ENCODE measurements at regions not wholly inside any gene's neighbourhood (a gene's known extent, or its start where the extent isn't known, plus 50 kb on each side); places are given as distances from the start of the nearest gene placed in this dataset.
A peak's percentile ranks its signal among the peaks of the same experiment; 100 is the strongest.

DNA sequence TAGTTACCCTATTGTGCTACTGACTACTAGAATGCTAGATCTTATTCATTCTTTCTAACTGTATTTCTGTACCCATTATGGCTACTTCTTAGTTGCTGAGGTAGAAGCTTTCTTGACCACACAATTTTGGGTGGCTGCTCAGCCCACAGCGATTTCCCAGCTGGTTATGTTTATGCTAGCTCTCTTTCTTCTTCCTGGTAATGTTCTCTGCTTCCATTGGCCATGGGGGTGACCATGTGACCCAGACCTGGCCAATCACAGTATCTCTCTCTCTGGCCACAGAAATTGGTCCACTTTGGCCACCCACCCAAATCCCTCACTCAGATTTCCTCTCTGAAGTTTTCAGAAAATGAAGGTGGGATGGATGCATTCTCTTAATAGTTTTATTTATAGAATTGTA is 427.9 kb upstream of the CLINT1 start:
- no peak overlapping the region for H3K4me2 ChIP-seq (ENCODE audit: low read depth, low read length, poor library complexity, severe bottlenecking)
- no peak overlapping the region for H3K9ac ChIP-seq (ENCODE audit: low read length)
- H2AFZ ChIP-seq (ENCODE audit: low read length): no peak overlapping the region
- H3K36me3 ChIP-seq (ENCODE audit: insufficient read depth, low read length): no peaks in the 10 kb centered on the region
- no peaks in the 10 kb centered on the region for H3K9me3 ChIP-seq (ENCODE audit: low read length)
- H3K9me2 ChIP-seq (replicated peaks; ENCODE audit: insufficient read depth, low read length): no peaks in the 10 kb centered on the region
- no peaks in the 10 kb centered on the region for H3K27me3 ChIP-seq (ENCODE audit: low read length)
- H3K4me3 ChIP-seq (ENCODE audit: low read length): no peak overlapping the region
- no peaks in the 10 kb centered on the region for H3K79me2 ChIP-seq (ENCODE audit: low read length)
- peak; percentile 43 for DNase-seq
- H3K4me1 ChIP-seq (ENCODE audit: low read length): no peaks in the 10 kb centered on the region
- no peak overlapping the region for H3K27ac ChIP-seq (ENCODE audit: low read length)
- no peaks in the 10 kb centered on the region for H4K20me1 ChIP-seq (ENCODE audit: insufficient read depth, low read depth, low read length)

DNA sequence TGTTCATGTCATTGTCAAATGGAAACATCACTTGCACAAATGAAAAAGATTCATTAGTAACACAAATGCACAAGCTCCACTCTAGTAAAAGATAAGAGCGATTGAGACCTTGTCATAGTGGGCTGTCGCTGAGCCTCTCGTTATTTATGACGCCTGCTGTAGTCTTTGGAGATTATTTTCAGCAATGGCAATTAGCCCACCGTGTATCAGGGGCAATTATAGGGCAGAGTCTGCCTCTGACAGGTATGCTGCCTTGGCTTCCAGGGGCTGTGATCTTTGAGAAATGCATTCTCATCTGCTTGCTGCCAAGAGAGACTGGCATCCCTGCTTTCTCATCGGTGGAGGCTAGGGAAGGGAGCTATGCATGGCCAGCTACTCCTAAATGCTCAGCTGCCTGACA is 426.8 kb upstream of the CLINT1 start:
- Histone ChIP-seq H3K27me3 (ENCODE audit: low read length) (no peaks in the 10 kb centered on the region), H3K9me3 (ENCODE audit: low read length) (no peaks in the 10 kb centered on the region), H3K27ac (ENCODE audit: low read length) (no peak overlapping the region), H3K4me2 (ENCODE audit: low read depth, low read length, poor library complexity, severe bottlenecking) (no peak overlapping the region), H4K20me1 (ENCODE audit: insufficient read depth, low read depth, low read length) (no peaks in the 10 kb centered on the region), H3K9ac (ENCODE audit: low read length) (no peak overlapping the region), H3K9me2 (replicated peaks; ENCODE audit: insufficient read depth, low read length) (no peaks in the 10 kb centered on the region), H3K79me2 (ENCODE audit: low read length) (no peaks in the 10 kb centered on the region), H3K4me3 (ENCODE audit: low read length) (no peak overlapping the region), H2AFZ (ENCODE audit: low read length) (no peak overlapping the region), H3K36me3 (ENCODE audit: insufficient read depth, low read length) (no peaks in the 10 kb centered on the region), H3K4me1 (ENCODE audit: low read length) (no peaks in the 10 kb centered on the region)
- DNase-seq: no peak

DNA sequence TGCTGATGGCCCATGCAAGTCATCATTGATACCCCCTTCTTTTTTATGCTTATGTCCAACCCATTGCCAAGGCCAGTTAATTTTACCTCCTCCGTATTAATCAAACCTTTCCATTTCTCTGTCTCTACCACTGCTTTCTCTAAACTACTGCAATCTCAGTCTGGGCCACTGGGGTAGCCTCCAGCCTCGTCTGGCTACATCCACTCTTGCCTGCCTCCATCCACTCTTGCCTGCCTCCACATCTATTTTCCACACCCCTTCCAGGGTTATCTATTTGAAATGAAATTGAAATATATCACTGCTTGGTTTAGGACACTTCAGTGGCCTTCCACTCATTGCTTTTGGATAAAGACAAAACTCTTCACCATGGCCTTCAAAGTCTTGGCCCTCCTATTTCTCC is 425.3 kb upstream of the CLINT1 start:
- Histone ChIP-seq H2AFZ (ENCODE audit: low read length) (no peak overlapping the region), H3K4me2 (ENCODE audit: low read depth, low read length, poor library complexity, severe bottlenecking) (no peak overlapping the region), H3K27ac (ENCODE audit: low read length) (no peak overlapping the region), H3K27me3 (ENCODE audit: low read length) (no peaks in the 10 kb centered on the region), H3K9ac (ENCODE audit: low read length) (no peak overlapping the region), H3K36me3 (ENCODE audit: insufficient read depth, low read length) (no peaks in the 10 kb centered on the region), H3K4me3 (ENCODE audit: low read length) (no peak overlapping the region), H3K4me1 (ENCODE audit: low read length) (no peaks in the 10 kb centered on the region), H4K20me1 (ENCODE audit: insufficient read depth, low read depth, low read length) (no peaks in the 10 kb centered on the region), H3K9me2 (replicated peaks; ENCODE audit: insufficient read depth, low read length) (no peaks in the 10 kb centered on the region), H3K9me3 (ENCODE audit: low read length) (no peaks in the 10 kb centered on the region), H3K79me2 (ENCODE audit: low read length) (no peaks in the 10 kb centered on the region)
- DNase-seq: no peak

DNA sequence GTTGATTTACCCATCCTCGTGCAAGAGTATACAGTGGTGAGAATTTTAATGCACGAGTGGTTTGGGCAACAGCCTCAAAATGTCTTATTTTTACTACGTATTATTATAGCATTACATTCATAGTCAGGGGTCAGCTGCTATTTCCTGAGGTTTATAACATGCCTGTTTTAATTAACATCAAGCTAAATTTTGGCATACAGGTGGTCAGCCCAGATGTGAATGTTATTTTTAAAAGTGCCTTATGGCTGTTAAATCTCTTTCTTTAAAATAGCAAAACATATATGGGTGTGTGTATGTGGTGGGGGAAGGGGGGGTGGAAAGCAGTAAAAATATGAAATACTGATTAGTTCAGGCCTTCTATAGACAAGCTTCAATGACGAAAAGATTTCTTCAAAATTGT is 424.5 kb upstream of the CLINT1 start:
- Histone ChIP-seq H3K79me2 (ENCODE audit: low read length) (no peaks in the 10 kb centered on the region), H2AFZ (ENCODE audit: low read length) (no peak overlapping the region), H3K4me3 (ENCODE audit: low read length) (no peak overlapping the region), H3K4me1 (ENCODE audit: low read length) (no peaks in the 10 kb centered on the region), H3K36me3 (ENCODE audit: insufficient read depth, low read length) (no peaks in the 10 kb centered on the region), H3K27me3 (ENCODE audit: low read length) (no peaks in the 10 kb centered on the region), H4K20me1 (ENCODE audit: insufficient read depth, low read depth, low read length) (no peaks in the 10 kb centered on the region), H3K27ac (ENCODE audit: low read length) (no peak overlapping the region), H3K9ac (ENCODE audit: low read length) (no peak overlapping the region), H3K9me3 (ENCODE audit: low read length) (no peaks in the 10 kb centered on the region), H3K9me2 (replicated peaks; ENCODE audit: insufficient read depth, low read length) (no peaks in the 10 kb centered on the region), H3K4me2 (ENCODE audit: low read depth, low read length, poor library complexity, severe bottlenecking) (no peak overlapping the region)
- no peak for DNase-seq

DNA sequence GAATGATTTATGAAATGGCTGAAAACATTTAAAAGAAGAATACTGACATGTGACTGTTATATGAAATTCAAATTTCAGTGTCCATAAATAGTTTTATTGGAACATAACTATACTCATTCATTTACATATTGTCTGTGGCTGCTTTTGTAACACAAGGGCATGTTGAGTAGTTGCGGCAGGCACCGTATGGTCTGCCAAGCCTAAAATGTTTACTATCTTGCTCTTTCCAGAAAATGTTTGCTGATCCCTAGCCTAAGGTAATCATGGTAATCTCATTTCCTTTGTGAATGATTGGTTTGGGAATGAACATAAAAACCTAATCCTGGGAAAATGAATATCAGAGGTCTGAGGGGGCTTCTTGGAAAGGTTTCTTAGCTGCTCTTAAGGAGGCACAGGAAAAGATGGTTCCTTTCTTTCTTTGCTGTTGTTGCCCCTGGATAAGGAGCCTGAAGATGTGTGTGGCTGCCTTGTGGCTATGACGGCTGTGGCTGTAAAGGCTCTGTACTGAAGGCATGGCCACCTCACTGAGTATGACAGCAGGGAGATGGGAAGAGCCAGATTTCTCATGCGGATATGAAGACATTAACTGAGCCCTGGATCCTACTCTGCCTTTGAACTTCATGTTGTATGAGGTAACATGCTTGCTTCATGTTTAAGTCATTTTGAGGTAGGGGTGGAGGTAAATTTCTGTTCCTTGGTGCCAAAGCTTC is 419.4 kb upstream of the CLINT1 start:
- Histone ChIP-seq H3K4me3 (ENCODE audit: low read length) (no peak overlapping the region), H3K9me2 (replicated peaks; ENCODE audit: insufficient read depth, low read length) (no peaks in the 10 kb centered on the region), H3K79me2 (ENCODE audit: low read length) (no peaks in the 10 kb centered on the region), H3K9me3 (ENCODE audit: low read length) (no peaks in the 10 kb centered on the region), H2AFZ (ENCODE audit: low read length) (no peak overlapping the region), H3K9ac (ENCODE audit: low read length) (no peak overlapping the region), H3K36me3 (ENCODE audit: insufficient read depth, low read length) (no peaks in the 10 kb centered on the region), H3K27ac (ENCODE audit: low read length) (no peak overlapping the region), H4K20me1 (ENCODE audit: insufficient read depth, low read depth, low read length) (no peaks in the 10 kb centered on the region), H3K4me1 (ENCODE audit: low read length) (no peaks in the 10 kb centered on the region), H3K27me3 (ENCODE audit: low read length) (no peaks in the 10 kb centered on the region), H3K4me2 (ENCODE audit: low read depth, low read length, poor library complexity, severe bottlenecking) (no peak overlapping the region)
- no peak for DNase-seq

DNA sequence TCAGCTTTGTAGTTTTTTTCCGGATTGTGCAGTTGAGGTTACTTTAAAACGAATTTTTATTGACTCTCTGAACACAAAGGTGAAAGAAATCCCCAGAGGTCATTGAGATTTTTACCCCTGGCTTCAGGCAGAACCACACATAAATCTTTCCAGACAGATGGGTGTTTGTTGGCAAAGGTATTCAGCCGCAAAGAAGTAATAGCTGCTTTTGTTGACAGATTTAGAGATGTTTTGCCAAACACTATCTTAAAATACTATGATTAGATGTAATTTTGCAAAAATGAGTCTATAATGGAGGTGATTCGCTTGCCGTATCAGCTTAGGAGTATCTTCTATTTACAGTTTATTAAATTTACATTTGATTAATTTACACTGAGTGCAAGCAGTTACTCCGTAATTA is 418.3 kb upstream of the CLINT1 start:
- no peaks in the 10 kb centered on the region for H3K36me3 ChIP-seq (ENCODE audit: insufficient read depth, low read length)
- no peak for DNase-seq
- no peak overlapping the region for H3K9ac ChIP-seq (ENCODE audit: low read length)
- no peaks in the 10 kb centered on the region for H3K4me1 ChIP-seq (ENCODE audit: low read length)
- H3K27me3 ChIP-seq (ENCODE audit: low read length): no peaks in the 10 kb centered on the region
- H3K4me3 ChIP-seq (ENCODE audit: low read length): no peak overlapping the region
- H3K79me2 ChIP-seq (ENCODE audit: low read length): no peaks in the 10 kb centered on the region
- H3K9me3 ChIP-seq (ENCODE audit: low read length): no peaks in the 10 kb centered on the region
- H4K20me1 ChIP-seq (ENCODE audit: insufficient read depth, low read depth, low read length): no peaks in the 10 kb centered on the region
- no peak overlapping the region for H3K27ac ChIP-seq (ENCODE audit: low read length)
- H2AFZ ChIP-seq (ENCODE audit: low read length): no peak overlapping the region
- H3K9me2 ChIP-seq (replicated peaks; ENCODE audit: insufficient read depth, low read length): no peaks in the 10 kb centered on the region
- H3K4me2 ChIP-seq (ENCODE audit: low read depth, low read length, poor library complexity, severe bottlenecking): no peak overlapping the region

DNA sequence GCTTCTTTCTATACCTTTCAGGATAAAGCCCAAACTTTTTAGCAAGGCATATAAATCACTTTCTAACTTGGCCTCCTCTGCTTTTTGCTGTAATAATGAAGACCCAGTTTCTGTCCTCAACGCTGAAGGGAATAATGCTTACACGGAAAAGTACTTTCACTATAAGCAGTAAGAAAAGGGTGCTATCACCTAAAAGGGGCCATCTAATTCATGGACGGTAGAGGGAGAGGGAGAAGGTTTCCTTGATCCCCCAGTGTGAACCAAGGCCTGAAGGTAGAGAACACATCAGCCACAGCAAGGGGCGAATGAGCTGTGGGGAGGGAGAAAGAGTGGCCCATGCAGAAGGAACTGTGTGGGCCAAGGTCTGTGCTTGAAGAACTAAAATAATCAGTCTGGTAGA is 417.7 kb upstream of the CLINT1 start:
- Histone ChIP-seq H3K9ac (ENCODE audit: low read length) (no peak overlapping the region), H3K27ac (ENCODE audit: low read length) (no peak overlapping the region), H3K9me2 (replicated peaks; ENCODE audit: insufficient read depth, low read length) (no peaks in the 10 kb centered on the region), H3K4me2 (ENCODE audit: low read depth, low read length, poor library complexity, severe bottlenecking) (no peak overlapping the region), H3K27me3 (ENCODE audit: low read length) (no peaks in the 10 kb centered on the region), H4K20me1 (ENCODE audit: insufficient read depth, low read depth, low read length) (no peaks in the 10 kb centered on the region), H3K4me1 (ENCODE audit: low read length) (no peaks in the 10 kb centered on the region), H3K79me2 (ENCODE audit: low read length) (no peaks in the 10 kb centered on the region), H3K36me3 (ENCODE audit: insufficient read depth, low read length) (no peaks in the 10 kb centered on the region), H3K4me3 (ENCODE audit: low read length) (no peak overlapping the region), H3K9me3 (ENCODE audit: low read length) (no peaks in the 10 kb centered on the region), H2AFZ (ENCODE audit: low read length) (no peak overlapping the region)
- no peak for DNase-seq

DNA sequence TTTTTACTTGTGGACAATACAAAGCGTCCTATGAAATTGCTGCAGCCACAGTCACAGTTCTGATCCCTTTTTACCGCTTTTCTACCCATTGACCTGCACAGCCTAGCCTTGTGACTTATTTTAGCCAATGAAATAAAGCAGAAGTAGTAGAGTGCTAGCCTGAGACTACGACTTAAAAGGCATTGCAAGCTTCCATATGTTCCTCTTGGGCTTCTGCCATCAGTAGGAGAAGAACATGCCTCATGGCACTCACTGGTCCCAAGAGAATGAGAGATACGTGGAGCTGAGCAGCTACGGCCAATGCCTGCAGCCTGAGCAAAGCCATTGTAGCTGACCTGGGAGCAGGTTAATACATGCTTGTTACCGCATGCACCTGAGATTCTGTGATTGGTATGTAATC is 416.6 kb upstream of the CLINT1 start:
- Histone ChIP-seq H3K4me3 (ENCODE audit: low read length) (no peak overlapping the region), H3K79me2 (ENCODE audit: low read length) (no peaks in the 10 kb centered on the region), H2AFZ (ENCODE audit: low read length) (no peak overlapping the region), H3K27me3 (ENCODE audit: low read length) (no peaks in the 10 kb centered on the region), H4K20me1 (ENCODE audit: insufficient read depth, low read depth, low read length) (no peaks in the 10 kb centered on the region), H3K9ac (ENCODE audit: low read length) (no peak overlapping the region), H3K4me2 (ENCODE audit: low read depth, low read length, poor library complexity, severe bottlenecking) (no peak overlapping the region), H3K36me3 (ENCODE audit: insufficient read depth, low read length) (no peaks in the 10 kb centered on the region), H3K4me1 (ENCODE audit: low read length) (no peaks in the 10 kb centered on the region), H3K9me3 (ENCODE audit: low read length) (no peaks in the 10 kb centered on the region), H3K9me2 (replicated peaks; ENCODE audit: insufficient read depth, low read length) (no peaks in the 10 kb centered on the region), H3K27ac (ENCODE audit: low read length) (no peak overlapping the region)
- no peak for DNase-seq

DNA sequence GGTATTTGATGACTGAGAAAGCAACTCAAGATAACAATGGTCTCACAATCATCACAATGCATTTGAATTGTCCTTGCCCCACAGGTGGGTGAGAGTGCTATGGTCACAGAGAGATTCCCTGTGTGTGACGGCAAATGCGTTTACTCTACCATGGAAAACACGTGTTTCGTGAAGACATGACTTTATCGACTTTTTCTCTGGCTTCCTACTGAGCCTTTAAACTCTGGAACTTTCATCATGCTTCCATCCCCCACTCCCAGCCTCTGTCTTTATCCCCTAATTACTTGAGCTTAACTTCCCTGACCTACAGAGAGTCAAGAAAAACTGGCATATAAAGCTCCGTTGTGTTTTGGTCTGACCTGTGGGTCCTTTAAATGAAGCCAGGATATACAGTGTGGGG is 414.1 kb upstream of the CLINT1 start:
- Histone ChIP-seq H3K4me2 (ENCODE audit: low read depth, low read length, poor library complexity, severe bottlenecking) (no peak overlapping the region), H3K27ac (ENCODE audit: low read length) (no peak overlapping the region), H3K79me2 (ENCODE audit: low read length) (no peaks in the 10 kb centered on the region), H2AFZ (ENCODE audit: low read length) (no peak overlapping the region), H3K36me3 (ENCODE audit: insufficient read depth, low read length) (no peaks in the 10 kb centered on the region), H3K9me2 (replicated peaks; ENCODE audit: insufficient read depth, low read length) (no peaks in the 10 kb centered on the region), H3K9me3 (ENCODE audit: low read length) (no peaks in the 10 kb centered on the region), H4K20me1 (ENCODE audit: insufficient read depth, low read depth, low read length) (no peaks in the 10 kb centered on the region), H3K4me3 (ENCODE audit: low read length) (no peak overlapping the region), H3K9ac (ENCODE audit: low read length) (no peak overlapping the region), H3K27me3 (ENCODE audit: low read length) (no peaks in the 10 kb centered on the region), H3K4me1 (ENCODE audit: low read length) (no peaks in the 10 kb centered on the region)
- DNase-seq: no peak
